SK-N-SH (cell line): ENCODE measurements at regions not wholly inside any gene's neighbourhood (a gene's known extent, or its start where the extent isn't known, plus 50 kb on each side); places are given as distances from the start of the nearest gene placed in this dataset.

ENCODE experiments used
- CTCF ChIA-PET: fragments of 300-600, 350-600 bp; formaldehyde crosslinking; extraction: SDS; loops from one replicate; lab custom pipeline; 2021; lab: Yijun Ruan, JAX
- POLR2A ChIA-PET: fragments of 350-600 bp; sonication (Branson Sonifier 250); formaldehyde crosslinking; extraction: SDS; loops from one replicate; lab custom pipeline; 2020; ENCODE audit warnings: antibody characterized with exemption, inconsistent platforms; lab: Yijun Ruan, JAX
- DNase-seq: peaks from one replicate; pipeline ENCODE4 v3.0.0; 2012
- H2AFZ ChIP-seq: fragments of 200-600 bp; sonication (generic); 2 replicates; pipeline ENCODE4 v1.8.1; 2016; ENCODE audit warnings: antibody characterized with exemption, mild to moderate bottlenecking, low read depth
- H3F3A ChIP-seq: fragments of 200-600 bp; sonication (generic); replicated peaks from 2 replicates; pipeline ENCODE3; 2016; ENCODE audit warnings: antibody characterized with exemption, mild to moderate bottlenecking; ENCODE audit not compliant: insufficient read depth
- H3K27ac ChIP-seq, 2 experiments: fragments of 200-500 bp in 1 of 2; fragments of 200-600 bp in 1 of 2; sonication (Bioruptor generic) in 1 of 2; sonication (generic), shearing (Covaris generic) in 1 of 2; 2 replicates each; pipeline versions ENCODE4 v1.5.1 to v1.6.1; 2014 to 2016; ENCODE audit warnings: low read depth in 2 of 2, inconsistent platforms in 1 of 2, low read length in 1 of 2, mild to moderate bottlenecking in 1 of 2, mixed read lengths in 1 of 2
- H3K27me3 ChIP-seq: fragments of 200-600 bp; sonication (generic), shearing (Covaris generic); 2 replicates; pipeline ENCODE4 v1.6.1; 2016; ENCODE audit warnings: mixed run types; ENCODE audit not compliant: insufficient read depth
- H3K36me3 ChIP-seq, 2 experiments: fragments of 200-500 bp in 1 of 2; fragments of 200-600 bp in 1 of 2; sonication (Bioruptor generic) in 1 of 2; sonication (generic) in 1 of 2; replicated peaks in 1 of 2; 2 replicates each; pipeline versions ENCODE3 to v1.5.1; 2014 to 2016; ENCODE audit warnings: low read length in 1 of 2, mild to moderate bottlenecking in 1 of 2; ENCODE audit not compliant: insufficient read depth in 2 of 2, control insufficient read depth in 1 of 2
- H3K4me1 ChIP-seq, 2 experiments: fragments of 200-500 bp in 1 of 2; fragments of 200-600 bp in 1 of 2; sonication (Bioruptor generic) in 1 of 2; sonication (generic), shearing (Covaris generic) in 1 of 2; 2 replicates each; pipeline versions ENCODE4 v1.5.1 to v1.6.1; 2014 to 2016; ENCODE audit warnings: low read depth in 1 of 2, low read length in 1 of 2, mixed run types in 1 of 2; ENCODE audit not compliant: insufficient read depth in 2 of 2, control insufficient read depth in 1 of 2
- H3K4me2 ChIP-seq: fragments of 200-600 bp; sonication (generic), shearing (Covaris generic); 2 replicates; pipeline ENCODE4 v1.6.1; 2017; ENCODE audit warnings: mixed run types
- H3K4me3 ChIP-seq, 2 experiments: fragments of 200-500 bp in 1 of 2; fragments of 200-600 bp in 1 of 2; sonication (Bioruptor generic) in 1 of 2; sonication (generic), shearing (Covaris generic) in 1 of 2; 2 replicates each; pipeline versions ENCODE4 v1.5.1 to v1.8.1; 2014 to 2016; ENCODE audit warnings: low read depth in 2 of 2, inconsistent platforms in 1 of 2, low read length in 1 of 2, mild to moderate bottlenecking in 1 of 2, mixed read lengths in 1 of 2, moderate library complexity in 1 of 2
- H3K79me2 ChIP-seq: fragments of 200-600 bp; sonication (generic); 2 replicates; pipeline ENCODE4 v1.8.1; 2017; ENCODE audit warnings: mild to moderate bottlenecking; ENCODE audit not compliant: insufficient read depth
- H3K9ac ChIP-seq: fragments of 200-600 bp; sonication (generic); 2 replicates; pipeline ENCODE4 v1.6.1; 2017; ENCODE audit warnings: mixed run types
- H3K9me2 ChIP-seq: fragments of 200-600 bp; sonication (generic); 2 replicates; pipeline ENCODE4 v1.6.1; 2017; ENCODE audit warnings: mixed run types
- H3K9me3 ChIP-seq: fragments of 200-600 bp; sonication (generic); 2 replicates; pipeline ENCODE4 v1.6.1; 2017; ENCODE audit warnings: mixed run types, mild to moderate bottlenecking, moderate library complexity
- H4K20me1 ChIP-seq: fragments of 200-600 bp; sonication (generic); 2 replicates; pipeline ENCODE4 v1.6.1; 2017; ENCODE audit warnings: mild to moderate bottlenecking, mixed run types; ENCODE audit not compliant: insufficient read depth
- GABPA ChIP-seq: IDR thresholded peaks from 2 replicates; pipeline ENCODE4 v1.4.0; 2012; ENCODE audit warnings: low read depth, mild to moderate bottlenecking
- GATA2 ChIP-seq: sonication (generic); formaldehyde crosslinking; IDR thresholded peaks from 2 replicates; pipeline ENCODE4 v1.5.0; 2020; ENCODE audit warnings: mild to moderate bottlenecking, missing genetic modification reagents
- IRF3 ChIP-seq: fragments of 150-350 bp; IDR thresholded peaks from 2 replicates; pipeline ENCODE4 v1.6.1; 2016; ENCODE audit warnings: mild to moderate bottlenecking, low read depth, low read length
- MEF2A ChIP-seq: IDR thresholded peaks from 2 replicates; pipeline ENCODE4 v1.4.0; 2012; ENCODE audit warnings: low read depth, borderline replicate concordance
- MXI1 ChIP-seq: IDR thresholded peaks from 2 replicates; pipeline ENCODE4 v1.6.1; 2012; ENCODE audit warnings: mild to moderate bottlenecking, low read depth, low read length, improper control_type of control experiment
- NFIC ChIP-seq: IDR thresholded peaks from 2 replicates; pipeline ENCODE4 v1.4.0; 2012; ENCODE audit warnings: borderline replicate concordance
- NRF1 ChIP-seq: IDR thresholded peaks from 2 replicates; pipeline ENCODE4 v1.6.1; 2012; ENCODE audit warnings: low read depth, mild to moderate bottlenecking, low read length
- PBX3 ChIP-seq: IDR thresholded peaks from 2 replicates; pipeline ENCODE4; 2012
- POLR2AphosphoS5 ChIP-seq: IDR thresholded peaks from 2 replicates; pipeline ENCODE4 v1.6.1; 2012; ENCODE audit warnings: low read depth, low read length
- RCOR1 ChIP-seq: fragments of 150-350 bp; IDR thresholded peaks from 2 replicates; pipeline ENCODE4 v1.6.1; 2017; ENCODE audit warnings: antibody characterized with exemption, low read length
- RXRA ChIP-seq: IDR thresholded peaks from 2 replicates; pipeline ENCODE4 v1.4.0; 2012; ENCODE audit warnings: low read depth, mild to moderate bottlenecking, borderline replicate concordance
- SIN3A ChIP-seq: IDR thresholded peaks from 2 replicates; pipeline ENCODE4 v1.6.1; 2012; ENCODE audit warnings: low read depth, mild to moderate bottlenecking, low read length, moderate library complexity, borderline replicate concordance
- TEAD4 ChIP-seq: IDR thresholded peaks from 2 replicates; pipeline ENCODE4 v1.4.0; 2012; ENCODE audit warnings: mild to moderate bottlenecking, borderline replicate concordance; ENCODE audit not compliant: insufficient read depth
- YY1 ChIP-seq: IDR thresholded peaks from 2 replicates; pipeline ENCODE4 v1.4.0; 2012; ENCODE audit warnings: low read depth, mild to moderate bottlenecking
- ZBTB33 ChIP-seq: IDR thresholded peaks from 2 replicates; pipeline ENCODE4 v1.4.0; 2012; ENCODE audit warnings: low read depth, borderline replicate concordance
- TF ChIP-seq, protein P1 (sequence below): IDR thresholded peaks from 2 replicates; pipeline ENCODE4 v1.4.0; 2012; ENCODE audit warnings: low read depth, borderline replicate concordance

- Histone ChIP-seq H3K9me2 (no peaks in the 10 kb centered on the region), H3K4me2 (no peak overlapping the region), H3K79me2 (no peaks in the 10 kb centered on the region), H3K36me3 (no peaks in the 10 kb centered on the region), H3K27me3 (no peaks in the 10 kb centered on the region), H4K20me1 (no peaks in the 10 kb centered on the region), H3F3A (no peaks in the 10 kb centered on the region), H3K9me3 (no peaks in the 10 kb centered on the region), H3K27ac (no peak overlapping the region), H2AFZ (0 out of 2 replicates have a peak overlapping the region, but pooled peaks have one; percentile 22), H3K4me1 (no peaks in the 10 kb centered on the region), H3K4me3 (no peak overlapping the region)
- no peak for DNase-seq
- CTCF ChIA-PET, result no interaction called here
- TF ChIP-seq POLR2AphosphoS5 (no peak), MEF2A (no peak), IRF3 (no peak), PBX3 (no peak), ZBTB33 (no peak), NRF1 (no peak), GABPA (no peak), RXRA (no peak), TEAD4 (no peak), NFIC (no peak), GATA2 (CRISPR knock-in tag) (no peak), YY1 (no peak), MXI1 (no peak), SIN3A (no peak), RCOR1 (no peak)
- TF ChIP-seq, protein P1, sequence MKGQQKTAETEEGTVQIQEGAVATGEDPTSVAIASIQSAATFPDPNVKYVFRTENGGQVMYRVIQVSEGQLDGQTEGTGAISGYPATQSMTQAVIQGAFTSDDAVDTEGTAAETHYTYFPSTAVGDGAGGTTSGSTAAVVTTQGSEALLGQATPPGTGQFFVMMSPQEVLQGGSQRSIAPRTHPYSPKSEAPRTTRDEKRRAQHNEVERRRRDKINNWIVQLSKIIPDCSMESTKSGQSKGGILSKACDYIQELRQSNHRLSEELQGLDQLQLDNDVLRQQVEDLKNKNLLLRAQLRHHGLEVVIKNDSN, result no peak
- TF ChIP-seq, all 33 proteins: peak for 0
- no peak overlapping the region for H3K9ac ChIP-seq
- POLR2A ChIA-PET, result no interaction called here
These were observed 502.6 kb downstream of the C4orf33 start for GRCh38 chr4:129598582-129598981.
